K562 (cell line): ENCODE measurements at regions not wholly inside any gene's neighbourhood (a gene's known extent, or its start where the extent isn't known, plus 50 kb on each side); places are given as distances from the start of the nearest gene placed in this dataset.

Experiments used
- ATAC-seq: fragments of 200-7000 bp; cut with Tn5 transposase; 3 replicates; pipeline ENCODE4 v1.9.1; 2020; ENCODE audit warnings: moderate library complexity
- BruUV-seq: library from RNA; stranded (reverse); fragments of 400-500 nt; replicated peaks from 2 replicates; lab custom pipeline; 2021; lab: Mats Ljungman, UMichigan
- CTCF ChIA-PET: fragments of 300-600 bp; formaldehyde crosslinking; extraction: SDS; loops from one replicate; lab custom pipeline; 2021; ENCODE audit warnings: low intra/inter-chr PET ratio; lab: Yijun Ruan, JAX
- POLR2A ChIA-PET: fragments of 300-600, 350-650 bp; sonication (Branson Sonifier 250); formaldehyde crosslinking; extraction: SDS; loops from one replicate; lab custom pipeline; 2021; ENCODE audit warnings: antibody characterized with exemption, inconsistent platforms; lab: Yijun Ruan, JAX
- DNase-seq, 4 experiments: peaks; one replicate each; pipeline versions ENCODE4 v3.0.0 to v3.0.0-alpha.2; 2011 to 2018; ENCODE audit warnings: low spot score in 3 of 4, mixed read lengths in 3 of 4; ENCODE audit errors: extremely low read depth in 1 of 4
- FAIRE-seq: peaks from 2 replicates; lab custom pipeline; 2011; peaks lifted over from hg19 to GRCh38; lab: Jason Lieb, UNC
- H2AFZ ChIP-seq: 2 replicates; pipeline ENCODE4 v1.6.0; 2011; ENCODE audit warnings: low read depth, low read length, control low read depth, inconsistent platforms
- H3K27ac ChIP-seq: fragments of 200-600 bp; 3 replicates; pipeline ENCODE4 v1.8.0; 2011; ENCODE audit warnings: low read depth, mild to moderate bottlenecking, control low read depth, inconsistent platforms, low read length, moderate library complexity, mixed read lengths; ENCODE audit errors: extremely low read depth
- H3K27me3 ChIP-seq, 2 experiments: fragments of 300-600 bp in 1 of 2; 2 replicates in 1 of 2; 3 replicates in 1 of 2; pipeline versions ENCODE4 v1.6.0 to v1.8.0; 2011; ENCODE audit warnings: inconsistent platforms in 2 of 2, low read length in 2 of 2, mild to moderate bottlenecking in 1 of 2, mixed read lengths in 1 of 2, moderate library complexity in 1 of 2; ENCODE audit not compliant: control insufficient read depth in 2 of 2, insufficient read depth in 2 of 2
- H3K36me3 ChIP-seq: fragments of 300-600 bp; 3 replicates; pipeline ENCODE4 v1.8.0; 2011; ENCODE audit warnings: mild to moderate bottlenecking, low read length, inconsistent platforms; ENCODE audit not compliant: control insufficient read depth, insufficient read depth
- H3K4me1 ChIP-seq, 2 experiments: fragments of 200-600 bp in 1 of 2; replicated peaks in 1 of 2; 2 replicates in 1 of 2; 3 replicates in 1 of 2; pipeline versions ENCODE4 v1.5.1 to v1.8.0; 2011; ENCODE audit warnings: inconsistent platforms in 2 of 2, low read length in 2 of 2, mild to moderate bottlenecking in 1 of 2, mixed read lengths in 1 of 2, moderate library complexity in 1 of 2; ENCODE audit not compliant: control insufficient read depth in 2 of 2, insufficient read depth in 2 of 2
- H3K4me2 ChIP-seq: 2 replicates; pipeline ENCODE4 v1.6.1; 2011; ENCODE audit warnings: low read length, control low read depth, inconsistent platforms, mixed read lengths; ENCODE audit not compliant: insufficient read depth
- H3K4me3 ChIP-seq: fragments of 200-600 bp; sonication (generic), shearing (Covaris generic); 2 replicates; pipeline ENCODE4 v1.5.1; 2016; ENCODE audit warnings: control low read depth, inconsistent platforms
- H3K79me2 ChIP-seq: fragments of 200-600 bp; 3 replicates; pipeline ENCODE4 v1.8.0; 2011; ENCODE audit warnings: low read length, inconsistent platforms; ENCODE audit not compliant: control insufficient read depth, insufficient read depth
- H3K9ac ChIP-seq, 2 experiments: 2 replicates each; pipeline versions ENCODE4 v1.6.0 to v1.6.1; 2011; ENCODE audit warnings: low read depth in 2 of 2, low read length in 2 of 2, control low read depth in 1 of 2, inconsistent platforms in 1 of 2, mild to moderate bottlenecking in 1 of 2, mixed read lengths in 1 of 2; ENCODE audit not compliant: insufficient read depth in 1 of 2
- H3K9me1 ChIP-seq: one replicate; pipeline ENCODE4 v1.6.0; 2011; ENCODE audit warnings: inconsistent platforms, mild to moderate bottlenecking, low read length, moderate library complexity; ENCODE audit not compliant: control insufficient read depth, insufficient read depth
- H3K9me3 ChIP-seq: replicated peaks from 2 replicates; pipeline ENCODE4 v1.5.1; 2011; ENCODE audit warnings: low read depth, low read length, inconsistent platforms; ENCODE audit not compliant: control insufficient read depth, insufficient read depth
- H4K20me1 ChIP-seq: replicated peaks from 2 replicates; pipeline ENCODE4 v1.6.1; 2011; ENCODE audit warnings: low read length, inconsistent platforms, mixed read lengths; ENCODE audit not compliant: control insufficient read depth, insufficient read depth
- C11orf30 ChIP-seq: fragments of 450-650 bp; IDR thresholded peaks from 2 replicates; pipeline ENCODE4 v1.6.1; 2016; ENCODE audit warnings: low read depth, mild to moderate bottlenecking
- CC2D1A ChIP-seq: fragments of 450-650 bp; IDR thresholded peaks from 2 replicates; pipeline ENCODE4 v1.6.1; 2017; ENCODE audit warnings: mild to moderate bottlenecking
- MAFF ChIP-seq: IDR thresholded peaks from 2 replicates; pipeline ENCODE4 v1.6.1; 2012; ENCODE audit warnings: low read length, improper control_type of control experiment
- MAFG ChIP-seq: fragments of 450-650 bp; conservative IDR thresholded peaks from 2 replicates; pipeline ENCODE4 v1.6.1; 2016; ENCODE audit warnings: missing genetic modification characterization, missing compliant biosample characterization
- MAFK ChIP-seq: IDR thresholded peaks from 2 replicates; pipeline ENCODE4 v1.6.1; 2011; ENCODE audit warnings: low read length, improper control_type of control experiment
- SAP30 ChIP-seq: fragments of 200-600 bp; sonication (generic); IDR thresholded peaks from 2 replicates; pipeline ENCODE4 v1.6.1; 2012; ENCODE audit warnings: borderline replicate concordance, low read depth, mild to moderate bottlenecking, moderate library complexity, low read length, control low read depth, inconsistent platforms; ENCODE audit not compliant: insufficient read depth, poor library complexity, severe bottlenecking
- ZNF134 ChIP-seq: fragments of 250-450 bp; sonication (Bioruptor Pico); conservative IDR thresholded peaks from 2 replicates; pipeline ENCODE4 v1.4.0; 2020
- ZNF274 ChIP-seq: IDR thresholded peaks from 2 replicates; pipeline ENCODE4 v1.6.1; 2011; ENCODE audit warnings: low read depth, mild to moderate bottlenecking, low read length, moderate library complexity, borderline replicate concordance
- ZNF316 ChIP-seq: fragments of 450-650 bp; IDR thresholded peaks from 2 replicates; pipeline ENCODE4 v1.6.1; 2016
- WGBS: fragments of 100-300 bp; shearing (Covaris generic); methylation state at CpG from one replicate; pipeline ENCODE4 v1.1.6; 2016; ENCODE audit warnings: low coverage, mixed read lengths; ENCODE audit not compliant: insufficient coverage; ENCODE audit errors: missing lambda C conversion rate; 5-methylcytosine and 5-hydroxymethylcytosine counted together
- in situ Hi-C: fragments of 300-500 bp; cut with MboI; formaldehyde crosslinking; loops from 4 replicates; pipeline ENCODE4 v1.15.0; 2018; ENCODE audit warnings: inconsistent platforms, mixed read lengths
- intact Hi-C: fragments of 100-400 bp; cut with micrococcal nuclease; formaldehyde crosslinking; loops from 2 replicates; pipeline ENCODE4 v1.14.2; 2022
- TF ChIP-seq, protein P1 (sequence below): fragments of 450-650 bp; formaldehyde crosslinking; IDR thresholded peaks from 2 replicates; pipeline ENCODE4 v1.4.0; 2020; ENCODE audit warnings: mild to moderate bottlenecking, mixed read lengths

DNA sequence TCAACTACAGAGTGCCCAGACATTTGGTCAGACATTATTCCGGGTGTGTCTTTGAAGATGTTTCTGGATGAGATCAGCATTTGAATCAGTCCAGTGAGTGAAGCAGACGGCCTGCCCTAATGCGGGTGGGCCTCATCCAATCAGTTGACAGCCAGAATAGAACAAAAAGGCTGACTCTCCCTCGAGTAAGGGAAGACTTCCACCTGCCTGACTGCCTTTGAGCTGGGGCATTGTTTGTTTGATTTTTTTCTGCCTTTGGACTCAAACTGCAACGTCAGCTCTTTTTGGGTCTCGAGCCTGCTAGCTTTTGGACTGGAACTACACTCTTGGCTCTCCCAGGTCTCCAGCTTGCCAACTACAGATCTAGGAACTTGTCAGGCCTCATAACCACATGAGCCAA, 111.7 kb upstream of the AGAP1 start:
- no peak for FAIRE-seq
- H4K20me1 ChIP-seq = no peaks in the 10 kb centered on the region; the same call in 1 of the 2 replicates
- H3K27ac ChIP-seq = no peak overlapping the region
- no peaks in the 10 kb centered on the region for H3K4me1 ChIP-seq
- in situ Hi-C loops = no loop called here
- no peak for ATAC-seq
- DNase-seq = no peak
- H3K4me2 ChIP-seq = no peak overlapping the region
- H2AFZ ChIP-seq = no peak overlapping the region
- H3K36me3 ChIP-seq = no peaks in the 10 kb centered on the region
- TF ChIP-seq SAP30 (no peak), MAFK (peak; percentile 97), CC2D1A (no peak), ZNF134 (CRISPR knock-in tag) (peak; percentile 83), MAFG (tag) (peak; percentile 87), ZNF274 (no peak), ZNF316 (peak; percentile 91), MAFF (peak; percentile 94), C11orf30 (peak; percentile 85)
- TF ChIP-seq, protein P1, sequence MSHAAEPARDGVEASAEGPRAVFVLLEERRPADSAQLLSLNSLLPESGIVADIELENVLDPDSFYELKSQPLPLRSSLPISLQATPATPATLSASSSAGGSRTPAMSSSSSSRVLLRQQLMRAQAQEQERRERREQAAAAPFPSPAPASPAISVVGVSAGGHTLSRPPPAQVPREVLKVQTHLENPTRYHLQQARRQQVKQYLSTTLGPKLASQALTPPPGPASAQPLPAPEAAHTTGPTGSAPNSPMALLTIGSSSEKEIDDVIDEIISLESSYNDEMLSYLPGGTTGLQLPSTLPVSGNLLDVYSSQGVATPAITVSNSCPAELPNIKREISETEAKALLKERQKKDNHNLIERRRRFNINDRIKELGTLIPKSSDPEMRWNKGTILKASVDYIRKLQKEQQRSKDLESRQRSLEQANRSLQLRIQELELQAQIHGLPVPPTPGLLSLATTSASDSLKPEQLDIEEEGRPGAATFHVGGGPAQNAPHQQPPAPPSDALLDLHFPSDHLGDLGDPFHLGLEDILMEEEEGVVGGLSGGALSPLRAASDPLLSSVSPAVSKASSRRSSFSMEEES (CRISPR knock-in tag) = no peak
- ChIA-PET POLR2A (no interaction called here), CTCF (no interaction called here)
- BruUV-seq = no TSS peak
- no peaks in the 10 kb centered on the region for H3K79me2 ChIP-seq
- H3K9me1 ChIP-seq = no peaks in the 10 kb centered on the region
- intact Hi-C loops = no loop called here
- peaks cover 16 to 34% of the 10 kb centered on the region in 2 experiments; a peak in 4 of 5 replicates for H3K27me3 ChIP-seq
- 3% methylated on average over 4 of the region's 6 CpGs for WGBS
- no peaks in the 10 kb centered on the region for H3K9me3 ChIP-seq
- no peak overlapping the region for H3K9ac ChIP-seq
- no peak overlapping the region for H3K4me3 ChIP-seq
